Kidney epithelial cell (primary cell): ENCODE measurements at regions not wholly inside any gene's neighbourhood (a gene's known extent, or its start where the extent isn't known, plus 50 kb on each side); places are given as distances from the start of the nearest gene placed in this dataset.

ENCODE experiments used
- DNase-seq: peaks from one replicate; pipeline ENCODE4 v3.0.0-alpha.2; 2010; ENCODE audit warnings: low read depth
- H3K27me3 ChIP-seq: 2 replicates; pipeline ENCODE4 v1.6.0; 2011; ENCODE audit warnings: low read length; ENCODE audit not compliant: control insufficient read depth, insufficient read depth
- H3K36me3 ChIP-seq: 2 replicates; pipeline ENCODE4 v1.5.1; 2011; ENCODE audit warnings: low read length; ENCODE audit not compliant: control insufficient read depth, insufficient read depth
- H3K4me3 ChIP-seq: 2 replicates; pipeline ENCODE4 v1.5.1; 2011; ENCODE audit warnings: low read depth, mild to moderate bottlenecking, control low read depth, low read length
- TF ChIP-seq, protein P1 (sequence below): IDR thresholded peaks from 2 replicates; pipeline ENCODE4 v1.5.1; 2011; ENCODE audit warnings: mild to moderate bottlenecking, moderate library complexity, low read length, control low read depth, inconsistent platforms; ENCODE audit not compliant: insufficient read depth, poor library complexity, severe bottlenecking

DNA sequence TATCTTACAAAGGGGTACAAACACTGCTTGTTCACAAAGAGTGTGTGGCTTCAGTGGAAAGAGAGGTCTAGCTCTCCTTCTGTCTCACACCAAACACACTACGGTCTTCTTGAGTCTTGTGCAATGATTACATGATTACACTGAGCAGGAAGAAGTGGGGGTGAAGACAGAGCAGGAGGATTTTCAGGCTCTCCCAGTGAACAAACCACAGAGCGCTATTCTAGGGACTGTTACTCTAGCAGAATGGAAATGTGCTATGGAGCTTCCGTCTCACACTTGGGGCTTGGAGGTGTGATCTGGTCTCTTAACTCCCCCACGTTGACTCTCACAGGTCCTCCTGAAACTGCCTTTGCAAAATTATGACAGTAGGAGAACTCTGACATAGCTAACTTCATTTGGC lies 203.4 kb downstream of the MYLK4 start:
- no peaks in the 10 kb centered on the region for H3K27me3 ChIP-seq
- TF ChIP-seq, protein P1, sequence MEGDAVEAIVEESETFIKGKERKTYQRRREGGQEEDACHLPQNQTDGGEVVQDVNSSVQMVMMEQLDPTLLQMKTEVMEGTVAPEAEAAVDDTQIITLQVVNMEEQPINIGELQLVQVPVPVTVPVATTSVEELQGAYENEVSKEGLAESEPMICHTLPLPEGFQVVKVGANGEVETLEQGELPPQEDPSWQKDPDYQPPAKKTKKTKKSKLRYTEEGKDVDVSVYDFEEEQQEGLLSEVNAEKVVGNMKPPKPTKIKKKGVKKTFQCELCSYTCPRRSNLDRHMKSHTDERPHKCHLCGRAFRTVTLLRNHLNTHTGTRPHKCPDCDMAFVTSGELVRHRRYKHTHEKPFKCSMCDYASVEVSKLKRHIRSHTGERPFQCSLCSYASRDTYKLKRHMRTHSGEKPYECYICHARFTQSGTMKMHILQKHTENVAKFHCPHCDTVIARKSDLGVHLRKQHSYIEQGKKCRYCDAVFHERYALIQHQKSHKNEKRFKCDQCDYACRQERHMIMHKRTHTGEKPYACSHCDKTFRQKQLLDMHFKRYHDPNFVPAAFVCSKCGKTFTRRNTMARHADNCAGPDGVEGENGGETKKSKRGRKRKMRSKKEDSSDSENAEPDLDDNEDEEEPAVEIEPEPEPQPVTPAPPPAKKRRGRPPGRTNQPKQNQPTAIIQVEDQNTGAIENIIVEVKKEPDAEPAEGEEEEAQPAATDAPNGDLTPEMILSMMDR, result no peak
- H3K36me3 ChIP-seq, result no peaks in the 10 kb centered on the region
- H3K4me3 ChIP-seq, result no peak overlapping the region
- DNase-seq, result no peak

DNA sequence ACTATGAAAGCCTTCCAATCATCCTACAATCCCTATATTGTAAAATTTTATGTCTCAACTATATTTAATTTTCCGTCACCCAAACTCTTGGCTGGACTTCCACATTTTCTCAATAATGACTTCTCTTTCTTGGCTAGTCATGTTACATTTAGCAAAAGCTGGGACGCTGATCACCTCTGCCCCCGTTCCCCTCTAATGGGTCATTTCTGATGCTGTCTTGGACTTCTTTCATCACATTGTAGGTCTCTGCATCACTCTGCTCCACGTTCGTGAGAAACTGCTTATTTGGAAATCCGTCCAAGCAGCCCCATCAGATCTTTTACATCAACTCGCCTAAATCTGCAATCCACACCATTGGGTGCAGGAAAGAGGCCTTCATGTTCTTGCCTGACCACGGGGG lies 203.8 kb downstream of the MYLK4 start:
- Histone ChIP-seq H3K4me3 (no peak overlapping the region), H3K27me3 (no peaks in the 10 kb centered on the region), H3K36me3 (no peaks in the 10 kb centered on the region)
- DNase-seq, result no peak
- TF ChIP-seq, protein P1, result no peak

DNA sequence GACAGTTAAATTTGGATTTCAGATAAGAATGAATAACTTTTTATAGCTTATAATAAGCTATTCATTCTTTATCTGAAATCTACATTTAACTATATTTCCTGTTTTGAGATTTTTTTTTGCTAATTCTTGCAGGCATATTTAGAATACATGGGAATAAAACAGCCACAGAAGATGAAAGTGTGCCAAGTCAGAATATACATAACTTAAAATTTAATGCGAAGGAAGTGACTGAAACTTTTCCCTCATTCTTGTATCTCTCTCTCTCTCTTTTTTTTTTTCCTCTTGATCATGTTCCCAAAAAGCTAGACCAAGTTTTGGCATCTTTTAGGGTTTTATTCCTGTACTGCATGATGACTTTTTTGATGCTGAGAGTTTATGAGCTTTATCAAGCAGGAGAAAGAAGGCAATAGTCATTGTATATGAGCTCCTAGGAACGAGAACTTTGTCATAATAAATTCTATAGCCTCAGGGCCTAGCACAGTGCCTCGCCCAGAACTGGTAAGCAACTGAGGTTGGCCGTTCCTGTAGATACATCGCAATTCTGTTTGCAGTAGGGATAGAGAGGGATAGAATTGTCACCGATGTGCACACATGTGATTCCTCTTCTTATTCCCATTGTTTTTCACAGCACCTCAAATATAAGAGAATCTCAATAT lies 205.2 kb downstream of the MYLK4 start:
- Histone ChIP-seq H3K27me3 (no peaks in the 10 kb centered on the region), H3K4me3 (no peak overlapping the region), H3K36me3 (no peaks in the 10 kb centered on the region)
- no peak for DNase-seq
- TF ChIP-seq, protein P1, result no peak

DNA sequence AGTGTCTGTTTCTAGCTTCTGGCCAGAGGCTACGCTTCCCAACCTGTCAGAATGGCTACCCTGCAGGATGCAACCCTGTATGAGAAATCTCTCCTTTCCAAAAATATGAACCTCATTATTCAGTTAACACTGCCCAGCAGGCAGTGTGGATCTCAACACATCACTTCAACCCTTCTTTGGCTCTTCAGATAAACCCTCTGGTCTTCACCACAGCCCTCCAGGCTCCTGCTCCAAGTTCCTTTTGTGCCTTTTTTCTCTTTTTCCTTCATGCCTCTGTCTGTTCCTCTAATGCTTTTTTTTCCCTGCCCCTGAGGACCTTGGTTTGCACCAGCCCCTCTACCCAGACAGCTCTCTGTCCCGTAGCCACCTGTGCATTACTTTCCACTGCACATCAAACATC lies 207.4 kb downstream of the MYLK4 start:
- DNase-seq, result no peak
- Histone ChIP-seq H3K27me3 (no peaks in the 10 kb centered on the region), H3K4me3 (no peak overlapping the region), H3K36me3 (no peaks in the 10 kb centered on the region)
- TF ChIP-seq, protein P1, result no peak

DNA sequence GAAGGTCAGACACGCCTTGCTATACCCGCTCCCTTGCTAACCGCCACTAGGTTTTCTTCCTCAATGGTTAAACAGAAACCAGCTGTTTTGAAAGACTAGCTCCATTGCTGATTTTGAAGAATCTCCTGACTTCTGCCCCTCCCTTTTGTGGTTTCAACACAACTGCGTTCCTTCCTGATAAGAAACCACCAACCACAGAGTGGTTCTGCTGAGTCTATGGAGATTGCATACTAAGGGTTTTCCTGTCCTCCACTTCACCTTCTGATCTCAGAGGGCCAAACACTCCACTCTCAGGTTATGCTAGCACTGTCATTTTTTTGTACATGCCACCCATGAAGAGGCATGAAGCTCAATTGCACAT lies 207.9 kb downstream of the MYLK4 start:
- Histone ChIP-seq H3K27me3 (no peaks in the 10 kb centered on the region), H3K4me3 (no peak overlapping the region), H3K36me3 (no peaks in the 10 kb centered on the region)
- peak; percentile 72 for DNase-seq
- TF ChIP-seq, protein P1, result no peak
